ENCODE measurements at regions not wholly inside any gene's neighbourhood (a gene's known extent, or its start where the extent isn't known, plus 50 kb on each side); places are given as distances from the start of the nearest gene placed in this dataset.
"Not testable (repeated sequence)": the region's sequence is repeated elsewhere in the genome, so short reads cannot be mapped to it uniquely, and the experiment has no call there.

DNA sequence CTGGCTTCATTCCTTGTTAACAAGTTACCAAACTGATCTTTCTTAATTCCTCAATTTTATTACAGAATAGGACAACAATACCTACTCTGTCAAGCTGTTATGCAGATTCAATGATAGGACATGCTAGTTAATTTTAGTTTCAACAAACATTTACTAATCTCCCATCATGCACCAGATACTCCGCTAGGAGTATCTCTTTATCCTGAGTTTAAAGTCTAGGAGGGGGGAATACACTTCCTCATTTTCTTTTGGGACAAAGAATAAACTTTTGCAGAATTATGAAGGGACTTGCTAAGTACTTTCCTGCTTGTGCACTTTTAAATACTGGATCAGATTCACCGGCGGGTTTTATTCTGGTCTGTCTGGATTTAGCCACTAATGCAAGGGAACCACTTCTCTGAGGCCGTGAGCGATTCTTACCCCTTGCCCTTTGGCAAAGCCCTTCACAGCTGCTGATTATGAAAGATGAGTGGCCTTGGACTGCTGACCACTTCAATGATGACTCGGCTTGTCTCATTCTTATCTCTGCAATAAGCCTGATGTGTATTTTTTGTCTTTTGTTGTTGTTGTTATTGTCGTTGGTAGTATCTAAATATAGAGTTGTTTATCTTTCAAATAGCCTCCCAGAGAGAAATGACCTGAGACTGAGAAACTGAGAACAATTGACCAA, 73.9 kb downstream of the RMI1 start:
- no peak overlapping the region for H3K9ac ChIP-seq (ENCODE audit: low read length)
- no peak overlapping the region for H3K4me3 ChIP-seq (ENCODE audit: low read length)
- no peak overlapping the region for H3K27ac ChIP-seq (ENCODE audit: low read length)
- H3K36me3 ChIP-seq (ENCODE audit: control insufficient read depth, low read depth, low read length): no peaks in the 10 kb centered on the region
- no peaks in the 10 kb centered on the region for H3K9me3 ChIP-seq (ENCODE audit: control insufficient read depth, low read depth, low read length)
- no peaks in the 10 kb centered on the region for H3K27me3 ChIP-seq (ENCODE audit: control insufficient read depth, insufficient read depth, low read length)
- H3K4me1 ChIP-seq (ENCODE audit: control insufficient read depth, low read depth, low read length): no peaks in the 10 kb centered on the region

DNA sequence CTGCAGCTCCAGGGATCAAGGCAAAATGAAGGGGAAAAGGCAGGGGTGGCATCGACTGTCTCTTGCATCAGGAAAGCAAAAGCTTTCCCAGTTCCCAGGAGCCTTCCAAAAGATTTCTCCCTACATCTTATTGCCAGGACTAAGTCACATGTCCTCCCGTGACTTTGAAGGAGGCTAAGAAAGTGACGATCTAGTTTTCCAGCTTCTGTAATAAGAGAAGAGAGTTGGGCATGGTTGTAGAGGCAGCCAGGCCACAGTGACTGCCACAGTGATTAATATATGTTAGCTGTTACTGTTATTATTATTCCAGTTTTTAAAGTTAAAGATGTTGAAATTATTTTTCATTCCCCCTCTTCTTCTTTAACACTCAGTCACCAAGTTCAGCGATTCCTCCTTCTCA, 77.1 kb downstream of the RMI1 start:
- H3K9me3 ChIP-seq (ENCODE audit: control insufficient read depth, low read depth, low read length): no peaks in the 10 kb centered on the region
- H3K4me1 ChIP-seq (ENCODE audit: control insufficient read depth, low read depth, low read length): no peaks in the 10 kb centered on the region
- H3K36me3 ChIP-seq (ENCODE audit: control insufficient read depth, low read depth, low read length): no peaks in the 10 kb centered on the region
- H3K4me3 ChIP-seq (ENCODE audit: low read length): no peak overlapping the region
- no peak overlapping the region for H3K9ac ChIP-seq (ENCODE audit: low read length)
- H3K27ac ChIP-seq (ENCODE audit: low read length): no peak overlapping the region
- no peaks in the 10 kb centered on the region for H3K27me3 ChIP-seq (ENCODE audit: control insufficient read depth, insufficient read depth, low read length)

DNA sequence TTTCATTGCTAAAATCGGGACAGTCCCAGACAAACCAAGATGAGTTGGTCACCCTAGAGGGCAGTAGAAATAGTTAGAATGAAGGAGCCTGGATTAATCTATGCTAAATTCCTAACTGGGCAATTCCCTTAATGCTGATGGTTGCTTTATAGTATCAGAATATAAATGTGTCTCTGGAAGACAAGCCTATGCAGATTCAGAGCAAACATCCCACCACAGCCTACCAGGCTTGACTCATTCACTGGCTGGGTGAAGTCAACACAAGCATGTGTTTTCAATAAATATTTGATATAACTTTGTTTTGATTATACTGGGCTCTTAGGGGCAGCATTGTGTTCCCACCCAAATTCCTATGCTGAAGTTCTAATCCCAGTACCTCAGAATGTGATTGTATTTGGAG, 79.3 kb downstream of the RMI1 start:
- H3K4me3 ChIP-seq (ENCODE audit: low read length): no peak overlapping the region
- no peak overlapping the region for H3K27ac ChIP-seq (ENCODE audit: low read length)
- no peaks in the 10 kb centered on the region for H3K9me3 ChIP-seq (ENCODE audit: control insufficient read depth, low read depth, low read length)
- no peaks in the 10 kb centered on the region for H3K27me3 ChIP-seq (ENCODE audit: control insufficient read depth, insufficient read depth, low read length)
- H3K4me1 ChIP-seq (ENCODE audit: control insufficient read depth, low read depth, low read length): no peaks in the 10 kb centered on the region
- no peak overlapping the region for H3K9ac ChIP-seq (ENCODE audit: low read length)
- H3K36me3 ChIP-seq (ENCODE audit: control insufficient read depth, low read depth, low read length): no peaks in the 10 kb centered on the region

DNA sequence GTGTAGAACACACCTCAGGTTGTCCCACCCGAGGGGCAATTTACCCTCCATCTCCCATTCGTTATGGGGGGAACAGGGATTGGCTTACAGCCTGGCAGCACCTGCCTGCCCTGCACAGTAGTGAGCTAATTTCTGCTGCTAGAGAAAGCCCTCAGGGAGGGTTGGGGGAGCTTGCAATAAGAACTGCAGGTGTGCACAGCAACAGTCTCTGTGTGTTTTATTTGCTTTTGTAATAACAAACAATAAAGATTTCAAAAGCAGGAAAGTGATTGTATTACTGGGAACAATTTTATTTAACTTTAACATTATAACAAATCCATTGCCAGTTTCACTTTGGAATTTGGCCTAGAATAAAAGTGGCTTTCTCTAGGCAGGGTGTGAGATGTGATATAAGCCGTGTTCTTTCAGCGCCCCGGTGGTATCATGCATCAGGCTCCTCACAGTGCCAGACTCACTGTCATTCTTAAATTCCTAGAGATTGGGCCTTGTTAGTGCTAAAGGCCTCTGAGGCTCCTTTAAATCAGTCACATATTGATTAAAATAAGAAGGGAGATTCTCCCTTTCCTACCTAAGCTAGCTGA, 81.1 kb downstream of the RMI1 start:
- H3K4me3 ChIP-seq (ENCODE audit: low read length): no peak overlapping the region
- H3K27ac ChIP-seq (ENCODE audit: low read length): no peak overlapping the region
- H3K36me3 ChIP-seq (ENCODE audit: control insufficient read depth, low read depth, low read length): no peaks in the 10 kb centered on the region
- H3K4me1 ChIP-seq (ENCODE audit: control insufficient read depth, low read depth, low read length): no peaks in the 10 kb centered on the region
- no peaks in the 10 kb centered on the region for H3K9me3 ChIP-seq (ENCODE audit: control insufficient read depth, low read depth, low read length)
- H3K9ac ChIP-seq (ENCODE audit: low read length): no peak overlapping the region
- no peaks in the 10 kb centered on the region for H3K27me3 ChIP-seq (ENCODE audit: control insufficient read depth, insufficient read depth, low read length)

DNA sequence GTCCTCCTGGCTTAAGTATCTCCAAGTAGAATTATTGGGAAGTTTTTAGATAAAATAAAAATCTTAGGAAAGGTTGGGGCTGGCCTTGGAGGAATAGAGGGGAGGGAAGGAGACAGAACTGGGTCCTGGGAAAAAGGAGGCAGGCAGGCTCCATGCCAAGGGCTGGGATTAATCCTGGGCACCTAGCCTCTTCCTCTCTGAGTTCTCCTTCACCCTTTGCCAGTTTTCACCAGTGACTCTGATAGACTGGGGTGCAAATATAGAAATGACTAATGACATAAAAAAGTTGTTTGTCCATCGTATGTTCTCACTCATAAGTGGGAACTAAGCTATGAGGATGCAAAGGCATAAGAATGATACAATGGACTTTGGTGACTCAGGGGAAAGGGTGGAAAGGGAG, 81.9 kb downstream of the RMI1 start:
- Histone ChIP-seq H3K4me1 (ENCODE audit: control insufficient read depth, low read depth, low read length) (no peaks in the 10 kb centered on the region), H3K9me3 (ENCODE audit: control insufficient read depth, low read depth, low read length) (no peaks in the 10 kb centered on the region), H3K9ac (ENCODE audit: low read length) (no peak overlapping the region), H3K27me3 (ENCODE audit: control insufficient read depth, insufficient read depth, low read length) (no peaks in the 10 kb centered on the region), H3K4me3 (ENCODE audit: low read length) (no peak overlapping the region), H3K36me3 (ENCODE audit: control insufficient read depth, low read depth, low read length) (no peaks in the 10 kb centered on the region), H3K27ac (ENCODE audit: low read length) (no peak overlapping the region)

DNA sequence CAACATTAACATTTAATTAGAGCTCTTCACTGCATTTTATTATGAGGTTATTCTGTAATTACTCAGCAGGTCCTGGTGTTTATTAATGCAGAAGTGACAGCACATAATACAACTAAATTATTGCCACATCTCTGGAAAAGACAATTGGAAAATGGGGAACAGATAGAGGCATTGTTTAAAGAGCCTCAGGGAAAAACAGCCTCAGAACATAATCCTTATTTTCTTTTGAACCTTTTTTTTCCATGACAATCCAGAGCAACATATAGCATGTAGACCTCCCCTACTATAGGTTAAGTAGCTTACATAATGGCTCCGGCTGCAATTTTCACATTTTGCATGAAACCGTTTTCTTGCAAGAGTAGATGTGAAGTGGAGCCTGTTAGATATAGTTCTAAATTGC, 87.2 kb downstream of the RMI1 start:
- Histone ChIP-seq H3K9me3 (ENCODE audit: control insufficient read depth, low read depth, low read length) (no peaks in the 10 kb centered on the region), H3K36me3 (ENCODE audit: control insufficient read depth, low read depth, low read length) (no peaks in the 10 kb centered on the region), H3K4me3 (ENCODE audit: low read length) (no peak overlapping the region), H3K27ac (ENCODE audit: low read length) (no peak overlapping the region), H3K9ac (ENCODE audit: low read length) (no peak overlapping the region), H3K27me3 (ENCODE audit: control insufficient read depth, insufficient read depth, low read length) (no peaks in the 10 kb centered on the region), H3K4me1 (ENCODE audit: control insufficient read depth, low read depth, low read length) (no peaks in the 10 kb centered on the region)

DNA sequence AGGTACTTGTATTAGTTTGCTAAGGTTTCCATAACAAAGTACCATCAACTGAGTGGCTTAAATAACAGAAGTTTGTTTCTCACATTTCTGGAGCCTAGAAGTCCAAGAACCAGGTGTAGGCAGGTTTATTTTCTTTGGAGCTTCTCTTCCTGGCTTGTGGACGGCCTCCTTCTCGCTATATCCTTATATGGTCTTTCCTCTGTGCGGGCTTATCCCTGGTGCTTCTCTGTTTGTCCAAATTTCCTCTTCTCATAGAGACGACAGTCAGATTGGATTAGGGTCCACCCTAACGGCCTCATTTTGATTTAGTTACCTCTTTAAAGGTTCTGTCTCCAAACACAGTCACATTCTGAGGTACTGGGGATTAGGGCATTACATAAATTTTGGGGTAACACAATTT, 88.3 kb downstream of the RMI1 start:
- H3K36me3 ChIP-seq (ENCODE audit: control insufficient read depth, low read depth, low read length): no peaks in the 10 kb centered on the region
- no peaks in the 10 kb centered on the region for H3K27me3 ChIP-seq (ENCODE audit: control insufficient read depth, insufficient read depth, low read length)
- H3K9me3 ChIP-seq (ENCODE audit: control insufficient read depth, low read depth, low read length): no peaks in the 10 kb centered on the region
- H3K27ac ChIP-seq (ENCODE audit: low read length): no peak overlapping the region
- no peak overlapping the region for H3K9ac ChIP-seq (ENCODE audit: low read length)
- H3K4me3 ChIP-seq (ENCODE audit: low read length): no peak overlapping the region
- H3K4me1 ChIP-seq (ENCODE audit: control insufficient read depth, low read depth, low read length): no peaks in the 10 kb centered on the region

DNA sequence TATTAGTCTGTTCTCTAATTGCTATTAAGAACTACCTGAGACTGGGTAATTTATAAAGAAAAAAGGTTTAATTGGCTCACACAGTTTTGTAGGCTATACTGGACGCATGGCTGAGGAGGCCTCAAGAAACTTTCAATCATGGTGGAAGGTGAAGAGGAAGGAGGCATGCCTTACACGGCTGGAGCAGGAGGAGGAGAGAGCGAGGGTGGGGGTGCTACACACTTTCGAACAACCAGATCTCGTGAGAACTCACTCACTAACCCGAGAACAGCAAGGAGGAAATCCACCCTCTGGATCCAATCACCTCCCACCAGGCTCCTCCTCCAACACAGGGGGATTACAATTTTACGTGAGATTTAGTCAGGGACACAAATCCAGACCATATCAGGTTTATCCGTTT, 90.0 kb downstream of the RMI1 start:
- Histone ChIP-seq H3K9me3 (ENCODE audit: control insufficient read depth, low read depth, low read length) (no peaks in the 10 kb centered on the region), H3K36me3 (ENCODE audit: control insufficient read depth, low read depth, low read length) (no peaks in the 10 kb centered on the region), H3K4me1 (ENCODE audit: control insufficient read depth, low read depth, low read length) (no peaks in the 10 kb centered on the region), H3K27ac (ENCODE audit: low read length) (no peak overlapping the region), H3K27me3 (ENCODE audit: control insufficient read depth, insufficient read depth, low read length) (no peaks in the 10 kb centered on the region), H3K9ac (ENCODE audit: low read length) (no peak overlapping the region), H3K4me3 (ENCODE audit: low read length) (no peak overlapping the region)

DNA sequence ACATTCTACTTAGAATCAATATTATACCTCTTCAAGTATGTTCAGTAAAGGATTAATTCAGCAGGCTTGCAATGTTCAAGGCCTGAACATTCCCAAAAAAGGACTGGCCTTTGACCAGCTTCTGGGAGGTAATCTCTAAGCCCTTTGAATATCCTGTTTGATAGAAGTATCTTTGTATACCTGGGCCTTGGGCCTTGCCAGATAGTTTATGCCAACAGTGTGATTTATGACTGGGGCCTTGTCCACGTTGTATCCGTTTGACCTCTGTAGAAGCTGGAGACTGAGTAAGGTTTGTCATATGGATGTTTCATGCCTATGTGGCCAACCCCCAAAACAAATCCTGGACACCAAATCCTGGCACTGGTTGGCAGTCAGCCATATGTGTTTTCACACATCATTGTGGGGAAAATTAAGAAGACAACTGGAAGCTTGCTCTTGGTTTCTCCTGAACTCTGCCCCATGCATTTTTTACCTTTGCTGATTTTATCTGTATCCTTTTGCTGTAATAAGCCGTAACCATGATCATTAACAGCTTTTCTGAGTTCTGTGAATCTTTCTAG, 92.1 kb downstream of the RMI1 start:
- Histone ChIP-seq H3K4me1 (ENCODE audit: control insufficient read depth, low read depth, low read length) (no peaks in the 10 kb centered on the region), H3K9ac (ENCODE audit: low read length) (no peak overlapping the region), H3K36me3 (ENCODE audit: control insufficient read depth, low read depth, low read length) (no peaks in the 10 kb centered on the region), H3K9me3 (ENCODE audit: control insufficient read depth, low read depth, low read length) (no peaks in the 10 kb centered on the region), H3K27me3 (ENCODE audit: control insufficient read depth, insufficient read depth, low read length) (no peaks in the 10 kb centered on the region), H3K4me3 (ENCODE audit: low read length) (no peak overlapping the region), H3K27ac (ENCODE audit: low read length) (no peak overlapping the region)

DNA sequence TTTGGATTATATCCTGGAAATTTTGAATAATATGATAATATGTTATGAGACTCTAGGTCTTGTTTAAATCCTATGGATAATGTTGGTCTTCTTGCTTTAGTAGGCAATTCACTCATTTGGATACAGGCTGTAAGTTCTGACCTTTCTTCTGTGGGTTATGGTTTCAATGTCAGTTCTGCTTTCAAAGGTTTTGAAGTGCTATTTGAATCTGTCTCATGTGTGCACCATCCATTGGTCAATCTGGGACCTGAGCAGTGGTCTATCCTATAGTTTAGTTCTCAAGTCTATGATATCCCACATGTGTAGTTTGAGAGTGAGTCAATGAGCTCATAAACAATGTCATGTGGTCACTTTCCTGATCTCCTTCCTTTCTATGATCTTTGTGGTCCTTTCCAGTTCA, 94.4 kb downstream of the RMI1 start:
- Histone ChIP-seq H3K9ac (ENCODE audit: low read length) (no peak overlapping the region), H3K27me3 (ENCODE audit: control insufficient read depth, insufficient read depth, low read length) (no peaks in the 10 kb centered on the region), H3K4me3 (ENCODE audit: low read length) (no peak overlapping the region), H3K9me3 (ENCODE audit: control insufficient read depth, low read depth, low read length) (no peaks in the 10 kb centered on the region), H3K4me1 (ENCODE audit: control insufficient read depth, low read depth, low read length) (no peaks in the 10 kb centered on the region), H3K36me3 (ENCODE audit: control insufficient read depth, low read depth, low read length) (no peaks in the 10 kb centered on the region), H3K27ac (ENCODE audit: low read length) (no peak overlapping the region)

DNA sequence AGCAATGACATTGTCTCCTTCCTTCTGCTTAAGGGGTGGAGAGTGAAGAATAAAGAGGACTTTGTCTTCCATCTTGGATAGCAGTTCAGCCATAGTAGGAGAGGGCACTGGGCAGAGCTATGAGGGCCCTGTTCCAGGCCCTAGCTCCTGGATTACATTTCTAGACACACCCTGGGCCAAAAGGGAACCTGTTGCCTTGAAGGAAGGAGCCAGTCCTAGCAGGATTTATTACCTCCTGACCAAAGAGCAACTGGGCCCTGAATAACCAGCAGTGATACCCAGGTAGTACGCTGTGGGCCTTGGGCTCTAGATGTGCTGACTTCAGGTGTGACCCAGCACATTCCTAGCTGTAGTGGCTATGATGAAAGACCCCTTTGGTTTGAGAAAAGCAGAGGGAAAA, 95.8 kb downstream of the RMI1 start:
- Histone ChIP-seq H3K36me3 (ENCODE audit: control insufficient read depth, low read depth, low read length) (no peaks in the 10 kb centered on the region), H3K9me3 (ENCODE audit: control insufficient read depth, low read depth, low read length) (no peaks in the 10 kb centered on the region), H3K9ac (ENCODE audit: low read length) (no peak overlapping the region), H3K4me3 (ENCODE audit: low read length) (no peak overlapping the region), H3K27me3 (ENCODE audit: control insufficient read depth, insufficient read depth, low read length) (no peaks in the 10 kb centered on the region), H3K4me1 (ENCODE audit: control insufficient read depth, low read depth, low read length) (no peaks in the 10 kb centered on the region), H3K27ac (ENCODE audit: low read length) (no peak overlapping the region)

DNA sequence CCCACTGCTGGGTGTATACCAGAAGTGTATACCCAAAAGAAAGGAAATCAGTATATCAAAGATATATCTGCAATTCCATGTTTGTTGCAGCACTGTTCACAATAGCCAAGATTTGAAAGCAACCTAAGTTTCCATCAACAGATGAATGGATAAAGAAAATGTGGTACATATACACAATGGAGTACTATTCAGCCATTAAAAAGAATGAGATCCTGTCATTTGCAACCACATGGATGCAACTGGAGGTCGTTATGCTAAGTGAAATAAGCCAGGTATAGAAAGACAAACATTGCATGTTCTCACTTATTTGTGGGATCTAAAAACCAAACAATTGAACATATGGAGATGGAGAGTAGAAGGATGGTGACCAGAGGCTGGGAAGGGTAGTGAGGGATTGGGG, 97.2 kb downstream of the RMI1 start:
- H3K4me3 ChIP-seq (ENCODE audit: low read length); H3K9ac ChIP-seq (ENCODE audit: low read length); H3K27ac ChIP-seq (ENCODE audit: low read length); H3K27me3 ChIP-seq (ENCODE audit: control insufficient read depth, insufficient read depth, low read length); H3K9me3 ChIP-seq (ENCODE audit: control insufficient read depth, low read depth, low read length); H3K36me3 ChIP-seq (ENCODE audit: control insufficient read depth, low read depth, low read length); H3K4me1 ChIP-seq (ENCODE audit: control insufficient read depth, low read depth, low read length): not testable (repeated sequence)

Data from iPS-18a (cell line).